Progenitor cell of endocrine pancreas (in vitro differentiated cells): ENCODE measurements at regions not wholly inside any gene's neighbourhood (a gene's known extent, or its start where the extent isn't known, plus 50 kb on each side); places are given as distances from the start of the nearest gene placed in this dataset.
A peak's percentile ranks its signal among the peaks of the same experiment; 100 is the strongest.

Experiments
- DNase-seq: peaks from one replicate; pipeline ENCODE4 v3.0.0; 2021; ENCODE audit warnings: low spot score; ENCODE audit not compliant: unreplicated experiment
- H3K27ac Mint-ChIP-seq: 2 replicates; pipeline ENCODE4 v1.8.0; 2021; ENCODE audit warnings: mild to moderate bottlenecking, moderate library complexity, mixed read lengths
- H3K27me3 Mint-ChIP-seq: 2 replicates; pipeline ENCODE4 v1.8.0; 2021; ENCODE audit warnings: mixed read lengths
- H3K36me3 Mint-ChIP-seq: 2 replicates; pipeline ENCODE4 v1.8.0; 2022; ENCODE audit warnings: mixed read lengths; ENCODE audit not compliant: insufficient read depth
- H3K4me1 Mint-ChIP-seq: 2 replicates; pipeline ENCODE4 v1.8.0; 2021; ENCODE audit warnings: low read depth, mixed read lengths
- H3K4me3 Mint-ChIP-seq: 2 replicates; pipeline ENCODE4 v1.8.0; 2021; ENCODE audit warnings: low read depth, mild to moderate bottlenecking, moderate library complexity, mixed read lengths
- H3K9me3 Mint-ChIP-seq: 2 replicates; pipeline ENCODE4 v1.8.0; 2021; ENCODE audit warnings: low read depth, mixed read lengths
- CTCF ChIP-seq: fragments of 200-600 bp; sonication (generic); IDR thresholded peaks from one replicate; pipeline ENCODE4 v1.5.0; 2021; ENCODE audit warnings: antibody characterized with exemption, mild to moderate bottlenecking; ENCODE audit not compliant: unreplicated experiment

- no peak for DNase-seq
- H3K36me3 Mint-ChIP-seq, result no peaks in the 10 kb centered on the region
- H3K4me1 Mint-ChIP-seq, result peaks cover 17% of the 10 kb centered on the region
- H3K9me3 Mint-ChIP-seq, result no peaks in the 10 kb centered on the region
- H3K27me3 Mint-ChIP-seq, result peaks cover 66% of the 10 kb centered on the region
- no peak overlapping the region for H3K4me3 Mint-ChIP-seq
- no peak overlapping the region for H3K27ac Mint-ChIP-seq
- TF ChIP-seq CTCF, result no peak
These were observed 204.8 kb downstream of the THBS2 start for GRCh38 chr6:169048865-169049205.

GRCh38 chr6:169048185-169048864 lies 205.3 kb downstream of the THBS2 start:
- peaks cover 65% of the 10 kb centered on the region for H3K27me3 Mint-ChIP-seq
- DNase-seq, result no peak
- no peak for TF ChIP-seq CTCF
- H3K27ac Mint-ChIP-seq, result no peak overlapping the region
- H3K4me3 Mint-ChIP-seq, result no peak overlapping the region
- peaks cover 17% of the 10 kb centered on the region for H3K4me1 Mint-ChIP-seq
- H3K9me3 Mint-ChIP-seq, result no peaks in the 10 kb centered on the region
- H3K36me3 Mint-ChIP-seq, result no peaks in the 10 kb centered on the region

- TF ChIP-seq CTCF, result no peak
- H3K27me3 Mint-ChIP-seq, result peaks cover 71% of the 10 kb centered on the region
- H3K9me3 Mint-ChIP-seq, result no peaks in the 10 kb centered on the region
- H3K4me3 Mint-ChIP-seq, result no peak overlapping the region
- H3K27ac Mint-ChIP-seq, result no peak overlapping the region
- DNase-seq, result no peak
- H3K36me3 Mint-ChIP-seq, result no peaks in the 10 kb centered on the region
- H3K4me1 Mint-ChIP-seq, result peaks cover 16% of the 10 kb centered on the region
These were observed 206.3 kb downstream of the THBS2 start for GRCh38 chr6:169047345-169047744.

GRCh38 chr6:169046483-169047192 lies 207.0 kb downstream of the THBS2 start:
- H3K27me3 Mint-ChIP-seq, result peaks cover 77% of the 10 kb centered on the region
- no peak overlapping the region for H3K4me3 Mint-ChIP-seq
- TF ChIP-seq CTCF, result no peak
- peaks cover 9% of the 10 kb centered on the region for H3K4me1 Mint-ChIP-seq
- no peaks in the 10 kb centered on the region for H3K9me3 Mint-ChIP-seq
- H3K36me3 Mint-ChIP-seq, result no peaks in the 10 kb centered on the region
- peak overlapping the region; percentile 15 for H3K27ac Mint-ChIP-seq
- DNase-seq, result no peak

- no peak for DNase-seq
- H3K9me3 Mint-ChIP-seq, result no peaks in the 10 kb centered on the region
- H3K4me1 Mint-ChIP-seq, result peaks cover 3% of the 10 kb centered on the region
- TF ChIP-seq CTCF, result no peak
- H3K27ac Mint-ChIP-seq, result no peak overlapping the region
- H3K36me3 Mint-ChIP-seq, result no peaks in the 10 kb centered on the region
- no peak overlapping the region for H3K4me3 Mint-ChIP-seq
- H3K27me3 Mint-ChIP-seq, result peaks cover 77% of the 10 kb centered on the region
These were observed 207.6 kb downstream of the THBS2 start for GRCh38 chr6:169046021-169046420.
